ENCODE measurements at regions not wholly inside any gene's neighbourhood (a gene's known extent, or its start where the extent isn't known, plus 50 kb on each side); places are given as distances from the start of the nearest gene placed in this dataset.

GRCh38 chr9:111120526-111120925, 82.3 kb upstream of the LPAR1 start:
- WGBS (ENCODE audit: insufficient coverage) = 85% methylated on average over 3 of the region's 4 CpGs
- Histone ChIP-seq H3K27ac (ENCODE audit: low read depth, low read length) (no peak overlapping the region), H3K9me3 (ENCODE audit: control insufficient read depth, insufficient read depth, low read length) (peaks cover 3% of the 10 kb centered on the region), H3K4me3 (ENCODE audit: low read depth, low read length) (no peak overlapping the region), H3K4me1 (ENCODE audit: control insufficient read depth, insufficient read depth, low read length) (no peaks in the 10 kb centered on the region), H3K27me3 (ENCODE audit: control insufficient read depth, insufficient read depth, low read length) (no peaks in the 10 kb centered on the region), H3K36me3 (ENCODE audit: control insufficient read depth, insufficient read depth, low read length) (no peaks in the 10 kb centered on the region)
- no peak for DNase-seq (ENCODE audit: low read depth in 4 of 6, low spot score in 6 of 6)

- H3K36me3 ChIP-seq (ENCODE audit: control insufficient read depth, insufficient read depth, low read length) = no peaks in the 10 kb centered on the region
- H3K27me3 ChIP-seq (ENCODE audit: control insufficient read depth, insufficient read depth, low read length) = no peaks in the 10 kb centered on the region
- peaks cover 3% of the 10 kb centered on the region for H3K9me3 ChIP-seq (ENCODE audit: control insufficient read depth, insufficient read depth, low read length)
- no peak overlapping the region for H3K4me3 ChIP-seq (ENCODE audit: low read depth, low read length)
- H3K27ac ChIP-seq (ENCODE audit: low read depth, low read length) = no peak overlapping the region
- H3K4me1 ChIP-seq (ENCODE audit: control insufficient read depth, insufficient read depth, low read length) = no peaks in the 10 kb centered on the region
- no peak for DNase-seq (ENCODE audit: low read depth in 4 of 6, low spot score in 6 of 6)
Observed at GRCh38 chr9:111118256-111118948, 80.1 kb upstream of the LPAR1 start.

GRCh38 chr9:111114486-111114885, 76.2 kb upstream of the LPAR1 start:
- no peak overlapping the region for H3K4me3 ChIP-seq (ENCODE audit: low read depth, low read length)
- H3K4me1 ChIP-seq (ENCODE audit: control insufficient read depth, insufficient read depth, low read length) = no peaks in the 10 kb centered on the region
- no peaks in the 10 kb centered on the region for H3K36me3 ChIP-seq (ENCODE audit: control insufficient read depth, insufficient read depth, low read length)
- no peaks in the 10 kb centered on the region for H3K9me3 ChIP-seq (ENCODE audit: control insufficient read depth, insufficient read depth, low read length)
- H3K27ac ChIP-seq (ENCODE audit: low read depth, low read length) = no peak overlapping the region
- no CpG with 5 or more reads among the region's 1 CpG for WGBS (ENCODE audit: insufficient coverage)
- no peak for DNase-seq (ENCODE audit: low read depth in 4 of 6, low spot score in 6 of 6)
- no peaks in the 10 kb centered on the region for H3K27me3 ChIP-seq (ENCODE audit: control insufficient read depth, insufficient read depth, low read length)

GRCh38 chr9:111113712-111114111, 75.4 kb upstream of the LPAR1 start:
- no CpG with 5 or more reads among the region's 2 CpGs for WGBS (ENCODE audit: insufficient coverage)
- no peak overlapping the region for H3K27ac ChIP-seq (ENCODE audit: low read depth, low read length)
- no peaks in the 10 kb centered on the region for H3K27me3 ChIP-seq (ENCODE audit: control insufficient read depth, insufficient read depth, low read length)
- H3K36me3 ChIP-seq (ENCODE audit: control insufficient read depth, insufficient read depth, low read length) = no peaks in the 10 kb centered on the region
- H3K9me3 ChIP-seq (ENCODE audit: control insufficient read depth, insufficient read depth, low read length) = no peaks in the 10 kb centered on the region
- H3K4me1 ChIP-seq (ENCODE audit: control insufficient read depth, insufficient read depth, low read length) = no peaks in the 10 kb centered on the region
- H3K4me3 ChIP-seq (ENCODE audit: low read depth, low read length) = no peak overlapping the region
- DNase-seq (ENCODE audit: low read depth in 4 of 6, low spot score in 6 of 6) = no peak

- Histone ChIP-seq H3K4me1 (ENCODE audit: control insufficient read depth, insufficient read depth, low read length) (no peaks in the 10 kb centered on the region), H3K9me3 (ENCODE audit: control insufficient read depth, insufficient read depth, low read length) (no peaks in the 10 kb centered on the region), H3K27me3 (ENCODE audit: control insufficient read depth, insufficient read depth, low read length) (no peaks in the 10 kb centered on the region), H3K36me3 (ENCODE audit: control insufficient read depth, insufficient read depth, low read length) (no peaks in the 10 kb centered on the region), H3K27ac (ENCODE audit: low read depth, low read length) (no peak overlapping the region), H3K4me3 (ENCODE audit: low read depth, low read length) (no peak overlapping the region)
- no peak for DNase-seq (ENCODE audit: low read depth in 4 of 6, low spot score in 6 of 6)
- 88% methylated on average over 1 of the region's 3 CpGs for WGBS (ENCODE audit: insufficient coverage)
Observed at GRCh38 chr9:111110805-111111204, 72.5 kb upstream of the LPAR1 start.

- no peaks in the 10 kb centered on the region for H3K4me1 ChIP-seq (ENCODE audit: control insufficient read depth, insufficient read depth, low read length)
- no peak overlapping the region for H3K4me3 ChIP-seq (ENCODE audit: low read depth, low read length)
- no peaks in the 10 kb centered on the region for H3K9me3 ChIP-seq (ENCODE audit: control insufficient read depth, insufficient read depth, low read length)
- no peak for DNase-seq (ENCODE audit: low read depth in 4 of 6, low spot score in 6 of 6)
- H3K36me3 ChIP-seq (ENCODE audit: control insufficient read depth, insufficient read depth, low read length) = no peaks in the 10 kb centered on the region
- H3K27me3 ChIP-seq (ENCODE audit: control insufficient read depth, insufficient read depth, low read length) = no peaks in the 10 kb centered on the region
- WGBS (ENCODE audit: insufficient coverage) = 100% methylated on average over 2 of the region's 3 CpGs
- H3K27ac ChIP-seq (ENCODE audit: low read depth, low read length) = no peak overlapping the region
Observed at GRCh38 chr9:111108946-111109345, 70.7 kb upstream of the LPAR1 start.

GRCh38 chr9:111107141-111107540, 68.9 kb upstream of the LPAR1 start:
- H3K27me3 ChIP-seq (ENCODE audit: control insufficient read depth, insufficient read depth, low read length) = no peaks in the 10 kb centered on the region
- no peaks in the 10 kb centered on the region for H3K36me3 ChIP-seq (ENCODE audit: control insufficient read depth, insufficient read depth, low read length)
- H3K4me1 ChIP-seq (ENCODE audit: control insufficient read depth, insufficient read depth, low read length) = no peaks in the 10 kb centered on the region
- H3K27ac ChIP-seq (ENCODE audit: low read depth, low read length) = no peak overlapping the region
- no peaks in the 10 kb centered on the region for H3K9me3 ChIP-seq (ENCODE audit: control insufficient read depth, insufficient read depth, low read length)
- H3K4me3 ChIP-seq (ENCODE audit: low read depth, low read length) = no peak overlapping the region
- no peak for DNase-seq (ENCODE audit: low read depth in 4 of 6, low spot score in 6 of 6)
- WGBS (ENCODE audit: insufficient coverage) = 96% methylated on average over 8 of the region's 9 CpGs

- Histone ChIP-seq H3K36me3 (ENCODE audit: control insufficient read depth, insufficient read depth, low read length) (no peaks in the 10 kb centered on the region), H3K9me3 (ENCODE audit: control insufficient read depth, insufficient read depth, low read length) (no peaks in the 10 kb centered on the region), H3K4me1 (ENCODE audit: control insufficient read depth, insufficient read depth, low read length) (no peaks in the 10 kb centered on the region), H3K27me3 (ENCODE audit: control insufficient read depth, insufficient read depth, low read length) (no peaks in the 10 kb centered on the region), H3K27ac (ENCODE audit: low read depth, low read length) (no peak overlapping the region), H3K4me3 (ENCODE audit: low read depth, low read length) (no peak overlapping the region)
- no peak for DNase-seq (ENCODE audit: low read depth in 4 of 6, low spot score in 6 of 6)
- 65% methylated on average over 6 of the region's 6 CpGs for WGBS (ENCODE audit: insufficient coverage)
Observed at GRCh38 chr9:111106202-111106601, 67.9 kb upstream of the LPAR1 start.

GRCh38 chr9:111102793-111103464, 64.7 kb upstream of the LPAR1 start:
- H3K4me1 ChIP-seq (ENCODE audit: control insufficient read depth, insufficient read depth, low read length) = no peaks in the 10 kb centered on the region
- no peaks in the 10 kb centered on the region for H3K9me3 ChIP-seq (ENCODE audit: control insufficient read depth, insufficient read depth, low read length)
- no peaks in the 10 kb centered on the region for H3K27me3 ChIP-seq (ENCODE audit: control insufficient read depth, insufficient read depth, low read length)
- no peak overlapping the region for H3K4me3 ChIP-seq (ENCODE audit: low read depth, low read length)
- no peak overlapping the region for H3K27ac ChIP-seq (ENCODE audit: low read depth, low read length)
- no peak for DNase-seq (ENCODE audit: low read depth in 4 of 6, low spot score in 6 of 6)
- WGBS (ENCODE audit: insufficient coverage) = 81% methylated on average over 3 of the region's 4 CpGs
- H3K36me3 ChIP-seq (ENCODE audit: control insufficient read depth, insufficient read depth, low read length) = no peaks in the 10 kb centered on the region
